ENCODE measurements at regions not wholly inside any gene's neighbourhood (a gene's known extent, or its start where the extent isn't known, plus 50 kb on each side); places are given as distances from the start of the nearest gene placed in this dataset.

GRCh38 chr3:41126472-41126871, 72.8 kb upstream of the CTNNB1 start:
- no peaks in the 10 kb centered on the region for H3K4me1 ChIP-seq (ENCODE audit: insufficient read depth, low read length)
- Mint-ChIP-seq H3K27me3 (ENCODE audit: low read depth, unreplicated experiment) (peaks cover 10% of the 10 kb centered on the region), H3K27ac (ENCODE audit: unreplicated experiment) (no peak overlapping the region), H3K36me3 (ENCODE audit: low read depth, unreplicated experiment) (no peaks in the 10 kb centered on the region), H3K4me1 (ENCODE audit: low read depth, unreplicated experiment) (peaks cover 7% of the 10 kb centered on the region), H3K4me3 (ENCODE audit: unreplicated experiment) (no peak overlapping the region), H3K9me3 (ENCODE audit: unreplicated experiment) (peaks cover 14% of the 10 kb centered on the region)
- DNase-seq (ENCODE audit: low read depth) (no peak), FAIRE-seq (no peak)
- no peaks in the 10 kb centered on the region for H4K20me1 ChIP-seq (ENCODE audit: insufficient read depth, low read length)
- TF ChIP-seq CTCF (IDR thresholded peaks at IDR 0.05; ENCODE audit: insufficient read depth, low read depth, low read length) (no peak), EZH2 (IDR thresholded peaks at IDR 0.05; ENCODE audit: insufficient read depth, low read length) (no peak)
- H3K9me3 ChIP-seq (ENCODE audit: insufficient read depth, low read depth, low read length): peaks cover 8% of the 10 kb centered on the region
- no peak overlapping the region for H2AFZ ChIP-seq (ENCODE audit: low read depth, low read length)
- H3K9ac ChIP-seq (ENCODE audit: low read length): no peak overlapping the region
- H3K4me2 ChIP-seq (ENCODE audit: low read length): no peak overlapping the region
- no peak overlapping the region for H3K27ac ChIP-seq (ENCODE audit: low read depth, low read length)
- no peaks in the 10 kb centered on the region for H3K36me3 ChIP-seq (ENCODE audit: insufficient read depth, low read length)
- no peaks in the 10 kb centered on the region for H3K79me2 ChIP-seq (ENCODE audit: insufficient read depth, low read length)
- no peaks in the 10 kb centered on the region for H3K27me3 ChIP-seq (ENCODE audit: insufficient read depth, low read length)
- no peak overlapping the region for H3K4me3 ChIP-seq (ENCODE audit: insufficient read depth, low read depth, low read length)

DNA sequence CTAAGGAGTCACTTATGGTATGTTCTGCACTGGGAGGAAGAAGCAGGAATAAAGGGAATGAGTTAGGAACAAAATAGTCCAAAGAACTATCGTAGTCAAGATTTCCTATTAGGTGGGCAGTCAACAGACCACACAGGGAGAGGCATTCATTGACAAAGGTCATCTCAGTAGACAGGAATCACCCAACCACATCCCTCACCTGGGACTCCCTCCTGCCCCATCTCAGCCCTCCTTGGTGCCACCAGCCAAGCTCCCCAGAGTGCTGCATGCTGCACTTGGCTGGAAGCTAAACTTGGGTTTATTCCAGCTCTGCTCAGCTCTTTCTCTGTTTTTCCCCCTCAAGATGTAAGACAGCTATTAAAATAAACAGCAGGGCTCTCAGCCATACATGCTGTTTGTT, 72.3 kb upstream of the CTNNB1 start:
- DNase-seq (ENCODE audit: low read depth): no peak
- no peak overlapping the region for H3K9ac ChIP-seq (ENCODE audit: low read length)
- Mint-ChIP-seq H3K36me3 (ENCODE audit: low read depth, unreplicated experiment) (no peaks in the 10 kb centered on the region), H3K27ac (ENCODE audit: unreplicated experiment) (no peak overlapping the region), H3K27me3 (ENCODE audit: low read depth, unreplicated experiment) (peaks cover 7% of the 10 kb centered on the region), H3K9me3 (ENCODE audit: unreplicated experiment) (peaks cover 14% of the 10 kb centered on the region), H3K4me3 (ENCODE audit: unreplicated experiment) (no peak overlapping the region), H3K4me1 (ENCODE audit: low read depth, unreplicated experiment) (peaks cover 12% of the 10 kb centered on the region)
- no peaks in the 10 kb centered on the region for H3K36me3 ChIP-seq (ENCODE audit: insufficient read depth, low read length)
- H3K79me2 ChIP-seq (ENCODE audit: insufficient read depth, low read length): no peaks in the 10 kb centered on the region
- H3K27me3 ChIP-seq (ENCODE audit: insufficient read depth, low read length): no peaks in the 10 kb centered on the region
- TF ChIP-seq CTCF (IDR thresholded peaks at IDR 0.05; ENCODE audit: insufficient read depth, low read depth, low read length) (no peak), EZH2 (IDR thresholded peaks at IDR 0.05; ENCODE audit: insufficient read depth, low read length) (no peak)
- no peak overlapping the region for H3K27ac ChIP-seq (ENCODE audit: low read depth, low read length)
- FAIRE-seq: no peak
- H3K4me2 ChIP-seq (ENCODE audit: low read length): no peak overlapping the region
- H3K4me3 ChIP-seq (ENCODE audit: insufficient read depth, low read depth, low read length): no peak overlapping the region
- H4K20me1 ChIP-seq (ENCODE audit: insufficient read depth, low read length): no peaks in the 10 kb centered on the region
- peaks cover 3% of the 10 kb centered on the region for H3K4me1 ChIP-seq (ENCODE audit: insufficient read depth, low read length)
- H2AFZ ChIP-seq (ENCODE audit: low read depth, low read length): no peak overlapping the region
- H3K9me3 ChIP-seq (ENCODE audit: insufficient read depth, low read depth, low read length): peaks cover 8% of the 10 kb centered on the region

- H4K20me1 ChIP-seq (ENCODE audit: insufficient read depth, low read length): no peaks in the 10 kb centered on the region
- H3K4me3 Mint-ChIP-seq (ENCODE audit: unreplicated experiment): no peak overlapping the region
- no peaks in the 10 kb centered on the region for H3K36me3 ChIP-seq (ENCODE audit: insufficient read depth, low read length)
- H3K4me3 ChIP-seq (ENCODE audit: insufficient read depth, low read depth, low read length): no peak overlapping the region
- no peak overlapping the region for H3K27ac Mint-ChIP-seq (ENCODE audit: unreplicated experiment)
- TF ChIP-seq CTCF (IDR thresholded peaks at IDR 0.05; ENCODE audit: insufficient read depth, low read depth, low read length) (no peak), EZH2 (IDR thresholded peaks at IDR 0.05; ENCODE audit: insufficient read depth, low read length) (no peak)
- no peaks in the 10 kb centered on the region for H3K27me3 ChIP-seq (ENCODE audit: insufficient read depth, low read length)
- peaks cover 14% of the 10 kb centered on the region for H3K9me3 Mint-ChIP-seq (ENCODE audit: unreplicated experiment)
- H3K36me3 Mint-ChIP-seq (ENCODE audit: low read depth, unreplicated experiment): no peaks in the 10 kb centered on the region
- H3K4me2 ChIP-seq (ENCODE audit: low read length): no peak overlapping the region
- peaks cover 8% of the 10 kb centered on the region for H3K9me3 ChIP-seq (ENCODE audit: insufficient read depth, low read depth, low read length)
- no peak overlapping the region for H2AFZ ChIP-seq (ENCODE audit: low read depth, low read length)
- DNase-seq (ENCODE audit: low read depth): no peak
- H3K9ac ChIP-seq (ENCODE audit: low read length): no peak overlapping the region
- H3K27ac ChIP-seq (ENCODE audit: low read depth, low read length): no peak overlapping the region
- peaks cover 4% of the 10 kb centered on the region for H3K27me3 Mint-ChIP-seq (ENCODE audit: low read depth, unreplicated experiment)
- H3K4me1 Mint-ChIP-seq (ENCODE audit: low read depth, unreplicated experiment): peaks cover 13% of the 10 kb centered on the region
- H3K79me2 ChIP-seq (ENCODE audit: insufficient read depth, low read length): no peaks in the 10 kb centered on the region
- peaks cover 3% of the 10 kb centered on the region for H3K4me1 ChIP-seq (ENCODE audit: insufficient read depth, low read length)
- no peak for FAIRE-seq
Observed at GRCh38 chr3:41127414-41127813, 71.9 kb upstream of the CTNNB1 start.
